Endodermal cell (in vitro differentiated cells): ENCODE measurements at regions not wholly inside any gene's neighbourhood (a gene's known extent, or its start where the extent isn't known, plus 50 kb on each side); places are given as distances from the start of the nearest gene placed in this dataset.

Experiments used
- DNase-seq: peaks from one replicate; pipeline ENCODE4 v3.0.0-alpha.2; 2017
- H3K27ac ChIP-seq: 2 replicates; pipeline ENCODE4 v1.5.1; 2013; ENCODE audit warnings: mild to moderate bottlenecking, low read depth, low read length, moderate library complexity
- H3K27me3 ChIP-seq: 2 replicates; pipeline ENCODE4 v1.6.1; 2013; ENCODE audit warnings: mild to moderate bottlenecking, low read length, moderate library complexity; ENCODE audit not compliant: insufficient read depth, control insufficient read depth, poor library complexity, severe bottlenecking
- H3K36me3 ChIP-seq: 2 replicates; pipeline ENCODE4 v1.7.0; 2013; ENCODE audit warnings: mild to moderate bottlenecking, low read length, moderate library complexity; ENCODE audit not compliant: control insufficient read depth, insufficient read depth
- H3K4me1 ChIP-seq: one replicate; pipeline ENCODE4 v1.7.0; 2013; ENCODE audit warnings: low read length; ENCODE audit not compliant: control insufficient read depth, insufficient read depth
- H3K4me3 ChIP-seq: 2 replicates; pipeline ENCODE4 v1.5.1; 2013; ENCODE audit warnings: mild to moderate bottlenecking, low read length, moderate library complexity
- H3K9ac ChIP-seq: 2 replicates; pipeline ENCODE4 v1.6.1; 2013; ENCODE audit warnings: mild to moderate bottlenecking, low read length, moderate library complexity; ENCODE audit not compliant: poor library complexity, severe bottlenecking; ENCODE audit errors: extremely low read depth
- H3K9me3 ChIP-seq: 2 replicates; pipeline ENCODE4 v1.6.1; 2013; ENCODE audit warnings: mild to moderate bottlenecking, low read length, moderate library complexity; ENCODE audit not compliant: control insufficient read depth
- H3K27ac Mint-ChIP-seq: 2 replicates; pipeline ENCODE4 v1.8.0; 2020; ENCODE audit warnings: mixed read lengths
- H3K27me3 Mint-ChIP-seq: 2 replicates; pipeline ENCODE4 v1.8.0; 2021; ENCODE audit warnings: mild to moderate bottlenecking, mixed read lengths; ENCODE audit not compliant: insufficient read depth
- H3K36me3 Mint-ChIP-seq: 2 replicates; pipeline ENCODE4 v1.8.0; 2020; ENCODE audit warnings: low read depth, mixed read lengths
- H3K4me1 Mint-ChIP-seq: 2 replicates; pipeline ENCODE4 v1.8.0; 2020; ENCODE audit warnings: mixed read lengths
- H3K4me3 Mint-ChIP-seq: 2 replicates; pipeline ENCODE4 v1.8.0; 2020; ENCODE audit warnings: mild to moderate bottlenecking, moderate library complexity, mixed read lengths
- H3K9me3 Mint-ChIP-seq: 2 replicates; pipeline ENCODE4 v1.8.0; 2020; ENCODE audit warnings: mild to moderate bottlenecking, mixed read lengths
- WGBS, 2 experiments: methylation state at CpG; one replicate each; pipeline versions ENCODE4 v1.1.5 to v1.1.7; 2013; ENCODE audit warnings: missing lambda C conversion rate in 2 of 2, mixed read lengths in 1 of 2; ENCODE audit not compliant: insufficient coverage in 1 of 2, insufficient read length in 1 of 2; 5-methylcytosine and 5-hydroxymethylcytosine counted together
- TF ChIP-seq, protein P1 (sequence below): fragments of 200-600 bp; sonication (generic); conservative IDR thresholded peaks from 2 replicates; pipeline ENCODE4 v1.5.0; 2021; ENCODE audit warnings: antibody characterized with exemption, mild to moderate bottlenecking

DNA sequence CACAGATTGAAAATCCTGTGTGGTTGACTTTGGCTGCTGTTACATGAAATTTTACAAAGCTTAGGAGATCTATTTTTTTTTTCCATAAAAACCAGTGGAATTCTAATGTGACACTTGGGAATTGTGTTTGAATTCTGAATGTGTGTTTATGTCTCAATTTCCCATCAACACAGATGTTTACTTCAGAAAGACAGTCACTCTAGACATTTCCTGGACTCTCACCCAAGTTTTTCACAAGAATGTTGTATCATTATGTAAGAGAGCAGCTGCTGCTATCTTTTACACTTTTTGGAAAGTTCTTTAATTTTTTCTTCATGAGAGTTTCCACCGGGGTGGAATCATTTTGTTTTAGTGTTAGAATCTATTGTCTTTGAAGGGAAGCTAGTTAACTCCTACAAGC, 210.1 kb downstream of the GIPC2 start:
- H3K36me3 ChIP-seq, result no peaks in the 10 kb centered on the region
- H3K4me1 Mint-ChIP-seq, result no peaks in the 10 kb centered on the region
- H3K36me3 Mint-ChIP-seq, result no peaks in the 10 kb centered on the region
- TF ChIP-seq, protein P1, sequence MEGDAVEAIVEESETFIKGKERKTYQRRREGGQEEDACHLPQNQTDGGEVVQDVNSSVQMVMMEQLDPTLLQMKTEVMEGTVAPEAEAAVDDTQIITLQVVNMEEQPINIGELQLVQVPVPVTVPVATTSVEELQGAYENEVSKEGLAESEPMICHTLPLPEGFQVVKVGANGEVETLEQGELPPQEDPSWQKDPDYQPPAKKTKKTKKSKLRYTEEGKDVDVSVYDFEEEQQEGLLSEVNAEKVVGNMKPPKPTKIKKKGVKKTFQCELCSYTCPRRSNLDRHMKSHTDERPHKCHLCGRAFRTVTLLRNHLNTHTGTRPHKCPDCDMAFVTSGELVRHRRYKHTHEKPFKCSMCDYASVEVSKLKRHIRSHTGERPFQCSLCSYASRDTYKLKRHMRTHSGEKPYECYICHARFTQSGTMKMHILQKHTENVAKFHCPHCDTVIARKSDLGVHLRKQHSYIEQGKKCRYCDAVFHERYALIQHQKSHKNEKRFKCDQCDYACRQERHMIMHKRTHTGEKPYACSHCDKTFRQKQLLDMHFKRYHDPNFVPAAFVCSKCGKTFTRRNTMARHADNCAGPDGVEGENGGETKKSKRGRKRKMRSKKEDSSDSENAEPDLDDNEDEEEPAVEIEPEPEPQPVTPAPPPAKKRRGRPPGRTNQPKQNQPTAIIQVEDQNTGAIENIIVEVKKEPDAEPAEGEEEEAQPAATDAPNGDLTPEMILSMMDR, result no peak
- H3K27me3 Mint-ChIP-seq, result peaks cover 100% of the 10 kb centered on the region
- H3K4me1 ChIP-seq, result no peaks in the 10 kb centered on the region
- H3K27ac Mint-ChIP-seq, result no peak overlapping the region
- H3K9me3 Mint-ChIP-seq, result peaks cover 9% of the 10 kb centered on the region
- H3K27ac ChIP-seq, result no peak overlapping the region
- H3K9ac ChIP-seq, result no peak overlapping the region
- H3K4me3 Mint-ChIP-seq, result no peak overlapping the region
- peaks cover 96% of the 10 kb centered on the region for H3K27me3 ChIP-seq
- no peak overlapping the region for H3K4me3 ChIP-seq
- WGBS, 2 experiments, result 91 to 100% methylated on average over 1 of the region's 1 CpG
- peaks cover 11% of the 10 kb centered on the region for H3K9me3 ChIP-seq
- no peak for DNase-seq

DNA sequence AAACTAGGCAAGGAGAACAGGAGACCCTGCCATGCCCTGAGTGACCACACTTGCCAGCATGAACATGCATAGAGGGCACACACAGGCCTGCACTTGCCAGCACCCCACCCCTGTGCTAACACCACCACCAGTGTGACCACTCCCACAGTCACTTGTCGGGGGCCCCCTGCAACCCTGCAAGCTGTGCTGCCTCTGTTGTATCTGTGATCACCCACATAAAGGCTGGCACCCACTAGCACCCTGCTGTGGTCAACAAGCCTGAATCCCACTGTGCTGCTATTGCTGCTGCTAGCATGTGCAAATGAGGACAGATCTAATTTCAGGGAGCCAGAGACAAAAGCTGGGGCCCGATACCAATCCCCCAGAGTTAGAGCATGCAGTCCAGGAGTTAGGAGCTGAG, 217.7 kb downstream of the GIPC2 start:
- Mint-ChIP-seq H3K27me3 (peaks cover 83% of the 10 kb centered on the region), H3K4me3 (no peak overlapping the region), H3K36me3 (no peaks in the 10 kb centered on the region), H3K4me1 (peaks cover 3% of the 10 kb centered on the region), H3K27ac (no peak overlapping the region), H3K9me3 (peaks cover 24% of the 10 kb centered on the region)
- Histone ChIP-seq H3K9me3 (peaks cover 18% of the 10 kb centered on the region), H3K27ac (no peak overlapping the region), H3K36me3 (no peaks in the 10 kb centered on the region), H3K9ac (no peak overlapping the region), H3K27me3 (peaks cover 32% of the 10 kb centered on the region), H3K4me1 (no peaks in the 10 kb centered on the region), H3K4me3 (no peak overlapping the region)
- TF ChIP-seq, protein P1, result no peak
- DNase-seq, result no peak
- WGBS, 2 experiments, result 60 to 64% methylated on average over 2 of the region's 2 CpGs

DNA sequence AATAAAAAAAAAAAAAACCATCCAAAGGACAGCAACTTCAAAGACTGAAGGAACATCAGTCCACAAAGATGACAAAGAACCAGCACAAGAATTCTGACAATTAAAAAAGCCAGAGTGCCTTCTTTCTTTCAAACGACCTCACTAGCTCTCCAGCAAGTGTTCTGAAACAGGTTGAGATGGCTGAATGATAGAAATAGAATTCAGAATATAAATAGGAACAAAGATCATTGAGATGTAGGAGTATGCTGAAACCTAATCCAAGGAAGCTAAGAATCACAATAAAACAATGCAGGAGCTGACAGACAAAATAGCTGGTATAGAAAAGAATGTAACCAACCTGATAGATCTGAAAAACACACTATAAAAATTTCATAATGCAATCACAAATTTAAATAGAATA, 218.2 kb downstream of the GIPC2 start:
- H3K9me3 ChIP-seq, result peaks cover 18% of the 10 kb centered on the region
- H3K36me3 Mint-ChIP-seq, result no peaks in the 10 kb centered on the region
- H3K9me3 Mint-ChIP-seq, result peaks cover 23% of the 10 kb centered on the region
- H3K27me3 ChIP-seq, result peaks cover 32% of the 10 kb centered on the region
- DNase-seq, result no peak
- no peak overlapping the region for H3K27ac ChIP-seq
- H3K9ac ChIP-seq, result no peak overlapping the region
- peaks cover 3% of the 10 kb centered on the region for H3K4me1 Mint-ChIP-seq
- WGBS, 2 experiments, result 57% methylated on average over 1 of the region's 1 CpG; no CpG with 5 or more reads in 1 of the 2 experiments
- TF ChIP-seq, protein P1, result no peak
- no peak overlapping the region for H3K4me3 ChIP-seq
- peaks cover 83% of the 10 kb centered on the region for H3K27me3 Mint-ChIP-seq
- no peaks in the 10 kb centered on the region for H3K4me1 ChIP-seq
- H3K4me3 Mint-ChIP-seq, result no peak overlapping the region
- no peaks in the 10 kb centered on the region for H3K36me3 ChIP-seq
- H3K27ac Mint-ChIP-seq, result no peak overlapping the region
